HG02943 (cell line): ENCODE measurements at regions not wholly inside any gene's neighbourhood (a gene's known extent, or its start where the extent isn't known, plus 50 kb on each side); places are given as distances from the start of the nearest gene placed in this dataset.

Experiments
- ATAC-seq: cut with Tn5 transposase; IDR thresholded peaks from one replicate; pipeline ENCODE4 v1.9.1; 2021; ENCODE audit warnings: mild to moderate bottlenecking, low read depth, moderate library complexity; ENCODE audit not compliant: unreplicated experiment

GRCh38 chr9:78778861-78779374, 482.0 kb downstream of the PSAT1 start:
- ATAC-seq, result no peak

GRCh38 chr9:78781681-78782080, 484.8 kb downstream of the PSAT1 start:
- ATAC-seq, result no peak

GRCh38 chr9:78782234-78782633, 485.3 kb downstream of the PSAT1 start:
- no peak for ATAC-seq

- no peak for ATAC-seq
Measured at GRCh38 chr9:78782858-78783257, 485.9 kb downstream of the PSAT1 start.

- no peak for ATAC-seq
Measured at GRCh38 chr9:78783743-78784142, 486.8 kb downstream of the PSAT1 start.

GRCh38 chr9:78786794-78787193, 489.9 kb downstream of the PSAT1 start:
- no peak for ATAC-seq

GRCh38 chr9:78788101-78788500, 491.2 kb downstream of the PSAT1 start:
- ATAC-seq, result no peak

- no peak for ATAC-seq
Measured at GRCh38 chr9:78791779-78792178, 494.9 kb downstream of the PSAT1 start.

- no peak for ATAC-seq
Measured at GRCh38 chr9:78792745-78793144, 495.8 kb downstream of the PSAT1 start.

GRCh38 chr9:78805771-78806170, 508.8 kb downstream of the PSAT1 start:
- ATAC-seq, result no peak

GRCh38 chr9:78806492-78807160, 509.7 kb downstream of the PSAT1 start:
- no peak for ATAC-seq

- no peak for ATAC-seq
Measured at GRCh38 chr9:78807286-78807685, 510.4 kb downstream of the PSAT1 start.

GRCh38 chr9:78808048-78808447, 511.1 kb downstream of the PSAT1 start:
- no peak for ATAC-seq

- ATAC-seq, result no peak
Measured at GRCh38 chr9:78811622-78812276, 514.8 kb downstream of the PSAT1 start.

GRCh38 chr9:78812665-78813064, 515.7 kb downstream of the PSAT1 start:
- no peak for ATAC-seq

- ATAC-seq, result no peak
Measured at GRCh38 chr9:78813602-78814180, 516.8 kb downstream of the PSAT1 start.

- ATAC-seq, result peak; percentile 89
Measured at GRCh38 chr9:78821126-78821822, 524.3 kb downstream of the PSAT1 start.

GRCh38 chr9:78826527-78826926, 529.6 kb downstream of the PSAT1 start:
- ATAC-seq, result no peak

GRCh38 chr9:78828521-78828920, 531.6 kb downstream of the PSAT1 start:
- ATAC-seq, result no peak

GRCh38 chr9:78830301-78830700, 533.4 kb downstream of the PSAT1 start:
- no peak for ATAC-seq

- ATAC-seq, result no peak
Measured at GRCh38 chr9:78831726-78832125, 534.8 kb downstream of the PSAT1 start.
